ENCODE measurements at regions not wholly inside any gene's neighbourhood (a gene's known extent, or its start where the extent isn't known, plus 50 kb on each side); places are given as distances from the start of the nearest gene placed in this dataset.

DNA sequence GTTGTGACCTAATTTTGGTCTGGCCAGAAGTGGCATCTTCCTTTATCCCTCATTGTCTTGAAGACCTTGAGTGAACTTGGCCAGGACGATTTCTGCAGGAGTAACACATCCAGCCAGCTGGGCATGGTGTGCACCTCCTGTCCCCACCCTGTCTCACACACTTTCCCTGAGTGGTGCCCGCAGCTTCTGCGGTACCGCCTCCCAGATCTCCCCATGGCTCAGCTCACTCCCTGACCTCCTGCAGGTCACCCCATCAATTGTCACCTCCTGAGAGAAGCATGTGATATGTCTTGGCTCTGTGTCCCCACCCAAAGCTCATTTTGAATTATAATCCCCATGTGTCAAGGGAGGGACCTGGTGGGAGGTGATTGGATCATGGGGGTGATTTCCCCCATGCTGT is 50.2 kb upstream of the TP53I11 start:
- DNase-seq (ENCODE audit: low spot score): no peak
- 0% methylated on average over 4 of the region's 4 CpGs for WGBS (ENCODE audit: low lambda C conversion rate)
- H3K9me3 ChIP-seq (ENCODE audit: low read length): no peaks in the 10 kb centered on the region
- no peak overlapping the region for H3K27ac ChIP-seq (ENCODE audit: extremely low read length, insufficient read depth, low read length)
- H4K20me1 ChIP-seq (ENCODE audit: insufficient read depth, low read length): no peaks in the 10 kb centered on the region
- no peaks in the 10 kb centered on the region for H3K36me3 ChIP-seq (replicated peaks in 1 of 2; ENCODE audit: control insufficient read depth in 1 of 2, insufficient read depth in 2 of 2, low read length in 2 of 2)
- intact Hi-C loops (cut with micrococcal nuclease; ENCODE audit: unreplicated experiment) (no loop called here), in situ Hi-C loops (cut with HindIII; ENCODE audit: extremely low pct_ligation_motif_present, low pct_unique_long_range_greater_than_20kb) (no loop called here)
- no peaks in the 10 kb centered on the region; a peak in 1 of 5 replicates for H3K27me3 ChIP-seq (ENCODE audit: control insufficient read depth in 1 of 2, insufficient read depth in 2 of 2, low read length in 2 of 2)
- H3K4me1 ChIP-seq (ENCODE audit: insufficient read depth, low read length): no peaks in the 10 kb centered on the region
- H3K4me3 ChIP-seq (replicated peaks in 1 of 3; ENCODE audit: insufficient read depth in 1 of 3, low read depth in 2 of 3, low read length in 3 of 3): no peak overlapping the region
- no peak for FAIRE-seq
- POLR2A ChIA-PET: no interaction called here
- ATAC-seq: no peak
- no TSS peak for BruUV-seq (replicated peaks)
- no peak overlapping the region for H3K9ac ChIP-seq (ENCODE audit: insufficient read depth, low read depth, low read length)
- no peak overlapping the region for H2AFZ ChIP-seq (ENCODE audit: low read length)
- CTCF ChIA-PET (ENCODE audit: low intra/inter-chr PET ratio, low total read pairs): no interaction called here
- no peaks in the 10 kb centered on the region for H3K79me2 ChIP-seq (ENCODE audit: insufficient read depth, low read length)
- no peak overlapping the region for H3K4me2 ChIP-seq (ENCODE audit: low read depth, low read length)
- TF ChIP-seq ZKSCAN8 (CRISPR knock-in tag; IDR thresholded peaks at IDR 0.05; ENCODE audit: borderline replicate concordance): no peak
- TF ChIP-seq CENPT (CRISPR knock-in tag; IDR thresholded peaks at IDR 0.05; ENCODE audit: low read depth): no peak
- TF ChIP-seq, protein P1, sequence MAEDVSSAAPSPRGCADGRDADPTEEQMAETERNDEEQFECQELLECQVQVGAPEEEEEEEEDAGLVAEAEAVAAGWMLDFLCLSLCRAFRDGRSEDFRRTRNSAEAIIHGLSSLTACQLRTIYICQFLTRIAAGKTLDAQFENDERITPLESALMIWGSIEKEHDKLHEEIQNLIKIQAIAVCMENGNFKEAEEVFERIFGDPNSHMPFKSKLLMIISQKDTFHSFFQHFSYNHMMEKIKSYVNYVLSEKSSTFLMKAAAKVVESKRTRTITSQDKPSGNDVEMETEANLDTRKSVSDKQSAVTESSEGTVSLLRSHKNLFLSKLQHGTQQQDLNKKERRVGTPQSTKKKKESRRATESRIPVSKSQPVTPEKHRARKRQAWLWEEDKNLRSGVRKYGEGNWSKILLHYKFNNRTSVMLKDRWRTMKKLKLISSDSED (CRISPR knock-in tag; IDR thresholded peaks at IDR 0.05): no peak
- TF ChIP-seq, protein P2, sequence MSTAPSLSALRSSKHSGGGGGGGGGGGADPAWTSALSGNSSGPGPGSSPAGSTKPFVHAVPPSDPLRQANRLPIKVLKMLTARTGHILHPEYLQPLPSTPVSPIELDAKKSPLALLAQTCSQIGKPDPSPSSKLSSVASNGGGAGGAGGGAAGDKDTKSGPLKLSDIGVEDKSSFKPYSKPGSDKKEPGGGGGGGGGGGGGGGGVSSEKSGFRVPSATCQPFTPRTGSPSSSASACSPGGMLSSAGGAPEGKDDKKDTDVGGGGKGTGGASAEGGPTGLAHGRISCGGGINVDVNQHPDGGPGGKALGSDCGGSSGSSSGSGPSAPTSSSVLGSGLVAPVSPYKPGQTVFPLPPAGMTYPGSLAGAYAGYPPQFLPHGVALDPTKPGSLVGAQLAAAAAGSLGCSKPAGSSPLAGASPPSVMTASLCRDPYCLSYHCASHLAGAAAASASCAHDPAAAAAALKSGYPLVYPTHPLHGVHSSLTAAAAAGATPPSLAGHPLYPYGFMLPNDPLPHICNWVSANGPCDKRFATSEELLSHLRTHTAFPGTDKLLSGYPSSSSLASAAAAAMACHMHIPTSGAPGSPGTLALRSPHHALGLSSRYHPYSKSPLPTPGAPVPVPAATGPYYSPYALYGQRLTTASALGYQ (CRISPR knock-in tag; IDR thresholded peaks at IDR 0.05): no peak
- no peak for TF ChIP-seq ZNF550 (CRISPR knock-in tag; IDR thresholded peaks at IDR 0.05; ENCODE audit: borderline replicate concordance)
- no peak for TF ChIP-seq ZNF792 (CRISPR knock-in tag; IDR thresholded peaks at IDR 0.05)
- no peak for TF ChIP-seq ZNF24 (IDR thresholded peaks at IDR 0.05)
- no peak for TF ChIP-seq HIC2 (CRISPR knock-in tag; IDR thresholded peaks at IDR 0.05; ENCODE audit: low read depth)
- TF ChIP-seq, protein P3, sequence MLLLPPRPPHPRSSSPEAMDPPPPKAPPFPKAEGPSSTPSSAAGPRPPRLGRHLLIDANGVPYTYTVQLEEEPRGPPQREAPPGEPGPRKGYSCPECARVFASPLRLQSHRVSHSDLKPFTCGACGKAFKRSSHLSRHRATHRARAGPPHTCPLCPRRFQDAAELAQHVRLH (CRISPR knock-in tag; IDR thresholded peaks at IDR 0.05; ENCODE audit: borderline replicate concordance, low read depth): no peak
- TF ChIP-seq ARNT (IDR thresholded peaks at IDR 0.05): no peak
- no peak for TF ChIP-seq ZNF660 (CRISPR knock-in tag; IDR thresholded peaks at IDR 0.05; ENCODE audit: borderline replicate concordance, low read depth)
- TF ChIP-seq, protein P4, sequence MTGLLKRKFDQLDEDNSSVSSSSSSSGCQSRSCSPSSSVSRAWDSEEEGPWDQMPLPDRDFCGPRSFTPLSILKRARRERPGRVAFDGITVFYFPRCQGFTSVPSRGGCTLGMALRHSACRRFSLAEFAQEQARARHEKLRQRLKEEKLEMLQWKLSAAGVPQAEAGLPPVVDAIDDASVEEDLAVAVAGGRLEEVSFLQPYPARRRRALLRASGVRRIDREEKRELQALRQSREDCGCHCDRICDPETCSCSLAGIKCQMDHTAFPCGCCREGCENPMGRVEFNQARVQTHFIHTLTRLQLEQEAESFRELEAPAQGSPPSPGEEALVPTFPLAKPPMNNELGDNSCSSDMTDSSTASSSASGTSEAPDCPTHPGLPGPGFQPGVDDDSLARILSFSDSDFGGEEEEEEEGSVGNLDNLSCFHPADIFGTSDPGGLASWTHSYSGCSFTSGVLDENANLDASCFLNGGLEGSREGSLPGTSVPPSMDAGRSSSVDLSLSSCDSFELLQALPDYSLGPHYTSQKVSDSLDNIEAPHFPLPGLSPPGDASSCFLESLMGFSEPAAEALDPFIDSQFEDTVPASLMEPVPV (CRISPR knock-in tag; IDR thresholded peaks at IDR 0.05): no peak
- TF ChIP-seq ZBTB49 (CRISPR knock-in tag; IDR thresholded peaks at IDR 0.05; ENCODE audit: borderline replicate concordance): no peak
- TF ChIP-seq THYN1 (CRISPR knock-in tag; IDR thresholded peaks at IDR 0.05; ENCODE audit: borderline replicate concordance, low read depth): no peak
- TF ChIP-seq, protein P5, sequence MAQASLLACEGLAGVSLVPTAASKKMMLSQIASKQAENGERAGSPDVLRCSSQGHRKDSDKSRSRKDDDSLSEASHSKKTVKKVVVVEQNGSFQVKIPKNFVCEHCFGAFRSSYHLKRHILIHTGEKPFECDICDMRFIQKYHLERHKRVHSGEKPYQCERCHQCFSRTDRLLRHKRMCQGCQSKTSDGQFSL (CRISPR knock-in tag; IDR thresholded peaks at IDR 0.05): no peak
